ENCODE measurements at regions not wholly inside any gene's neighbourhood (a gene's known extent, or its start where the extent isn't known, plus 50 kb on each side); places are given as distances from the start of the nearest gene placed in this dataset.

DNA sequence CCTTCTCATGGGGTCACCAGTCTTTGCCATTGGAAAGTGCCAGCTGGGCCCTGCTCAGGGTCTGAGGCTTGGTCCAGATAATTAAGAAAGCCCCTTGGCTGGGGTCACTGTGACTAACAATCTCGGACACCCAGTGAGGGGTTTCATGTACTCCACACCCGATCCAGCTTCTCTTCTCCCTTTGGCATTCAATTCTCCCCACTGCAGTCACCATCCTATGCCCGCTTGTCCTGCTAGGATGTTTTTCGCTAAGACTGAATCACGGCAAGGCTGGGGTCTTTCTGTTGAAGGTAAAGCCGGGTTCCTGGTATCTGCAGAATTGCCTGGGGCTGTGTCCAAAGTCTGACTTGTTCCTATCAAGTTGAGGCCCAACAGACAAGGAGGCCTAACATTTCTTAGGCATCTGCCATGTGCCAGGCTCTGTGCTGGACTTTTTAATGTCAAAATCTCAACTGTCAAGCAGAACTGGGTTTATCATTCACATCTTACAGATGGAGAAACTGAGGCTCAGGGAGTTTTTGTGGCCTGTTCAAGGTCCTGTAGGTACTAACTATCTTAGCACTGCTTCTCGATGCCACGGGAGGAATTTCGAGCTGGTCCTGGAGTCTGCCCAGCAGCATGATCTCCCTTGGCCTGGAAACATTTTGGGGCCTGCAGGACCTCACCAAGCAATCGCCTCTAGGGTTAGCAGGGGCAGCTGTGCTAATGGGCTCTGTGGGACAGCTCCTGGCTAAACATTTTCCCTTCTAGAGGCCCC, 142.0 kb upstream of the ALDH1B1 start (continued):
- TF ChIP-seq, protein P1, sequence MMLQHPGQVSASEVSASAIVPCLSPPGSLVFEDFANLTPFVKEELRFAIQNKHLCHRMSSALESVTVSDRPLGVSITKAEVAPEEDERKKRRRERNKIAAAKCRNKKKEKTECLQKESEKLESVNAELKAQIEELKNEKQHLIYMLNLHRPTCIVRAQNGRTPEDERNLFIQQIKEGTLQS (IDR thresholded peaks at IDR 0.05; ENCODE audit: insufficient read depth, low read depth, low read length) = no peak
- no peak for TF ChIP-seq FOSL1 (IDR thresholded peaks at IDR 0.05; ENCODE audit: insufficient read depth, low read depth, low read length)
- TF ChIP-seq RXRA (IDR thresholded peaks at IDR 0.05; ENCODE audit: insufficient read depth, low read depth, low read length) = no peak
- no peak for TF ChIP-seq RNF2 (IDR thresholded peaks at IDR 0.05; ENCODE audit: borderline replicate concordance, low read depth, low read length, missing control alignments, poor library complexity, severe bottlenecking)
- no peak for TF ChIP-seq CBX5 (IDR thresholded peaks at IDR 0.05; ENCODE audit: low read depth, low read length)
- TF ChIP-seq SAP30 (IDR thresholded peaks at IDR 0.05; ENCODE audit: insufficient read depth, insufficient replicate concordance, low read length) = no peak
- no peak for TF ChIP-seq KDM5A (IDR thresholded peaks at IDR 0.05; ENCODE audit: low read length)

Data from H1 (cell line).